IMR-90 (cell line): ENCODE measurements at regions not wholly inside any gene's neighbourhood (a gene's known extent, or its start where the extent isn't known, plus 50 kb on each side); places are given as distances from the start of the nearest gene placed in this dataset.

Experiments used
- BHLHE40 ChIP-seq: fragments of 150-350 bp; IDR thresholded peaks from 2 replicates; pipeline ENCODE4 v1.6.1; 2016; ENCODE audit warnings: mild to moderate bottlenecking, low read depth, low read length
- CEBPB ChIP-seq: IDR thresholded peaks from 2 replicates; pipeline ENCODE4 v1.6.1; 2012; ENCODE audit warnings: low read depth, low read length, improper control_type of control experiment
- MXI1 ChIP-seq: IDR thresholded peaks from 2 replicates; pipeline ENCODE4 v1.6.1; 2012; ENCODE audit warnings: low read depth, mild to moderate bottlenecking, low read length, moderate library complexity, borderline replicate concordance
- POLR2A ChIP-seq: IDR thresholded peaks from 2 replicates; pipeline ENCODE4 v1.6.1; 2012; ENCODE audit warnings: mild to moderate bottlenecking, low read depth, low read length
- RAD21 ChIP-seq: IDR thresholded peaks from 2 replicates; pipeline ENCODE4 v1.6.1; 2012; ENCODE audit warnings: low read length, improper control_type of control experiment
- SMC3 ChIP-seq: fragments of 150-350 bp; IDR thresholded peaks from 2 replicates; pipeline ENCODE4 v1.6.1; 2016; ENCODE audit warnings: low read depth, mild to moderate bottlenecking, antibody characterized with exemption, low read length, moderate library complexity
- TF ChIP-seq, protein P1 (sequence below): conservative IDR thresholded peaks from 2 replicates; pipeline ENCODE4 v1.5.1; 2012; ENCODE audit warnings: mild to moderate bottlenecking, low read depth, low read length, improper control_type of control experiment
- TF ChIP-seq, protein P2 (sequence below): fragments of 150-350 bp; IDR thresholded peaks from 2 replicates; pipeline ENCODE4 v1.6.1; 2016; ENCODE audit warnings: low read depth, mild to moderate bottlenecking, low read length, moderate library complexity, borderline replicate concordance

DNA sequence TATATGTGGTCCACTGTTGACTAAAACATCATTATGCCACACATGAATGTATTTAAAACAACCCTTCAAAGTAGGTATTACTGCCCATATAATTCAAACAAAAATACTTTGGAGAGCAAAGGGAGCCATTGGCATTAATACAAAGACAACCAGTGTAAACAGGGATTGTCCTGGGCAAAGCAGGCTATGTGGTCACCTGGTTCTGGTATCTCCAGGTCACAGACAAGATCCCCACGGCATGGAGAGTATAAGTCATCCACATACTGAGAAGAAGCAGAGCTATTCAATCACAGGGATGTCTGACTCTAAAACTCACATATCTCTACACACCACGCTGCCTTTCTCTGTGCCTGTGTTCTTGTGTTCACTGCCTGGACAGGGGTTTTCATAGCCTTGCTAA is 81.4 kb upstream of the BZW1 start:
- TF ChIP-seq, protein P1, sequence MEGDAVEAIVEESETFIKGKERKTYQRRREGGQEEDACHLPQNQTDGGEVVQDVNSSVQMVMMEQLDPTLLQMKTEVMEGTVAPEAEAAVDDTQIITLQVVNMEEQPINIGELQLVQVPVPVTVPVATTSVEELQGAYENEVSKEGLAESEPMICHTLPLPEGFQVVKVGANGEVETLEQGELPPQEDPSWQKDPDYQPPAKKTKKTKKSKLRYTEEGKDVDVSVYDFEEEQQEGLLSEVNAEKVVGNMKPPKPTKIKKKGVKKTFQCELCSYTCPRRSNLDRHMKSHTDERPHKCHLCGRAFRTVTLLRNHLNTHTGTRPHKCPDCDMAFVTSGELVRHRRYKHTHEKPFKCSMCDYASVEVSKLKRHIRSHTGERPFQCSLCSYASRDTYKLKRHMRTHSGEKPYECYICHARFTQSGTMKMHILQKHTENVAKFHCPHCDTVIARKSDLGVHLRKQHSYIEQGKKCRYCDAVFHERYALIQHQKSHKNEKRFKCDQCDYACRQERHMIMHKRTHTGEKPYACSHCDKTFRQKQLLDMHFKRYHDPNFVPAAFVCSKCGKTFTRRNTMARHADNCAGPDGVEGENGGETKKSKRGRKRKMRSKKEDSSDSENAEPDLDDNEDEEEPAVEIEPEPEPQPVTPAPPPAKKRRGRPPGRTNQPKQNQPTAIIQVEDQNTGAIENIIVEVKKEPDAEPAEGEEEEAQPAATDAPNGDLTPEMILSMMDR = no peak
- TF ChIP-seq POLR2A (no peak), CEBPB (no peak), MXI1 (no peak), RAD21 (no peak), SMC3 (no peak), BHLHE40 (no peak)
- TF ChIP-seq, protein P2, sequence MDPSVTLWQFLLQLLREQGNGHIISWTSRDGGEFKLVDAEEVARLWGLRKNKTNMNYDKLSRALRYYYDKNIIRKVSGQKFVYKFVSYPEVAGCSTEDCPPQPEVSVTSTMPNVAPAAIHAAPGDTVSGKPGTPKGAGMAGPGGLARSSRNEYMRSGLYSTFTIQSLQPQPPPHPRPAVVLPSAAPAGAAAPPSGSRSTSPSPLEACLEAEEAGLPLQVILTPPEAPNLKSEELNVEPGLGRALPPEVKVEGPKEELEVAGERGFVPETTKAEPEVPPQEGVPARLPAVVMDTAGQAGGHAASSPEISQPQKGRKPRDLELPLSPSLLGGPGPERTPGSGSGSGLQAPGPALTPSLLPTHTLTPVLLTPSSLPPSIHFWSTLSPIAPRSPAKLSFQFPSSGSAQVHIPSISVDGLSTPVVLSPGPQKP = no peak
